Endothelial cell of umbilical vein (primary cell): ENCODE measurements at regions not wholly inside any gene's neighbourhood (a gene's known extent, or its start where the extent isn't known, plus 50 kb on each side); places are given as distances from the start of the nearest gene placed in this dataset.

ENCODE experiments used
- BruUV-seq: library from RNA; stranded (reverse); fragments of 400-500 nt; replicated peaks from 2 replicates; lab custom pipeline; 2021; lab: Mats Ljungman, UMichigan
- CTCF ChIA-PET: fragments of 300-600, 350-600 bp; sonication (Branson Sonifier 250); formaldehyde crosslinking; loops from one replicate; lab custom pipeline; 2021; ENCODE audit warnings: antibody characterized with exemption, inconsistent platforms; lab: Charles Lee
- POLR2A ChIA-PET: fragments of 300-600, 350-600 bp; sonication (Branson Sonifier 250); formaldehyde crosslinking; loops from one replicate; lab custom pipeline; 2021; ENCODE audit warnings: antibody characterized with exemption, inconsistent platforms; lab: Charles Lee
- DNase-seq: peaks from one replicate; pipeline ENCODE4 v3.0.0-alpha.2; 2011; ENCODE audit warnings: low read depth, low spot score
- FAIRE-seq: peaks from 2 replicates; lab custom pipeline; 2011; peaks lifted over from hg19 to GRCh38; lab: Jason Lieb, UNC
- H2AFZ ChIP-seq: 2 replicates; pipeline ENCODE4 v1.6.0; 2012; ENCODE audit warnings: low read depth, low read length, control low read depth, inconsistent platforms
- H3K27ac ChIP-seq: 2 replicates; pipeline ENCODE4 v1.5.1; 2011; ENCODE audit warnings: low read depth, mild to moderate bottlenecking, control low read depth, low read length, moderate library complexity; ENCODE audit not compliant: insufficient read depth
- H3K27me3 ChIP-seq, 2 experiments: 2 replicates each; pipeline versions ENCODE4 v1.6.0 to v1.6.1; 2011; ENCODE audit warnings: low read length in 2 of 2, mixed read lengths in 1 of 2; ENCODE audit not compliant: control insufficient read depth in 2 of 2, insufficient read depth in 2 of 2
- H3K36me3 ChIP-seq, 2 experiments: 2 replicates in 1 of 2; 3 replicates in 1 of 2; pipeline ENCODE4 v1.5.1; 2011; ENCODE audit warnings: low read length in 2 of 2, mild to moderate bottlenecking in 1 of 2, moderate library complexity in 1 of 2; ENCODE audit not compliant: control insufficient read depth in 2 of 2, insufficient read depth in 2 of 2; ENCODE audit errors: extremely low read depth in 1 of 2
- H3K4me1 ChIP-seq: 3 replicates; pipeline ENCODE4 v1.5.1; 2011; ENCODE audit warnings: mild to moderate bottlenecking, low read length; ENCODE audit not compliant: control insufficient read depth, insufficient read depth; ENCODE audit errors: extremely low read depth
- H3K4me2 ChIP-seq: 2 replicates; pipeline ENCODE4 v1.6.1; 2011; ENCODE audit warnings: low read length, control low read depth, mixed read lengths; ENCODE audit not compliant: insufficient read depth
- H3K4me3 ChIP-seq, 3 experiments: fragments of 200-600 bp in 1 of 3; sonication (generic), shearing (Covaris generic) in 1 of 3; replicated peaks in 1 of 3; 2 replicates each; pipeline ENCODE4 v1.5.1; 2011 to 2016; ENCODE audit warnings: control low read depth in 3 of 3, low read length in 3 of 3, mild to moderate bottlenecking in 2 of 3, inconsistent platforms in 1 of 3, low read depth in 1 of 3, moderate library complexity in 1 of 3; ENCODE audit not compliant: insufficient read depth in 1 of 3
- H3K79me2 ChIP-seq: 2 replicates; pipeline ENCODE4 v1.6.0; 2012; ENCODE audit warnings: low read length, inconsistent platforms; ENCODE audit not compliant: control insufficient read depth, insufficient read depth
- H3K9ac ChIP-seq: replicated peaks from 2 replicates; pipeline ENCODE3; 2011; ENCODE audit warnings: low read length, control low read depth; ENCODE audit not compliant: insufficient read depth; ENCODE audit errors: extremely low read depth
- H3K9me1 ChIP-seq: replicated peaks from 3 replicates; pipeline ENCODE4 v1.6.0; 2011; ENCODE audit warnings: mild to moderate bottlenecking, low read length; ENCODE audit not compliant: control insufficient read depth, insufficient read depth; ENCODE audit errors: extremely low read depth
- H3K9me3 ChIP-seq: replicated peaks from 2 replicates; pipeline ENCODE4 v1.5.1; 2012; ENCODE audit warnings: low read length, inconsistent platforms; ENCODE audit not compliant: control insufficient read depth, insufficient read depth
- H4K20me1 ChIP-seq: replicated peaks from 2 replicates; pipeline ENCODE3; 2011; ENCODE audit warnings: mild to moderate bottlenecking, low read length; ENCODE audit not compliant: control insufficient read depth, insufficient read depth; ENCODE audit errors: extremely low read depth
- EZH2 ChIP-seq: IDR thresholded peaks from 2 replicates; pipeline ENCODE4 v1.6.1; 2012; ENCODE audit warnings: borderline replicate concordance, low read depth, mild to moderate bottlenecking, moderate library complexity, low read length, inconsistent platforms; ENCODE audit not compliant: severe bottlenecking
- FOS ChIP-seq: IDR thresholded peaks from 2 replicates; pipeline ENCODE4 v1.6.1; 2011; ENCODE audit warnings: mild to moderate bottlenecking, low read length, moderate library complexity, borderline replicate concordance; ENCODE audit not compliant: insufficient read depth
- GATA2 ChIP-seq: IDR thresholded peaks from 2 replicates; pipeline ENCODE4 v1.7.0; 2011; ENCODE audit warnings: low read depth, mild to moderate bottlenecking, moderate library complexity, mixed read lengths, low read length; ENCODE audit not compliant: insufficient read length, insufficient read depth
- JUN ChIP-seq: IDR thresholded peaks from 2 replicates; pipeline ENCODE4 v1.6.1; 2011; ENCODE audit warnings: borderline replicate concordance, low read depth; ENCODE audit not compliant: insufficient read length, insufficient read depth
- MYC ChIP-seq: IDR thresholded peaks from one replicate; pipeline ENCODE4 v1.6.1; 2011; ENCODE audit warnings: mild to moderate bottlenecking, low read depth, low read length
- POLR2A ChIP-seq: IDR thresholded peaks from 2 replicates; pipeline ENCODE4 v1.6.1; 2012; ENCODE audit warnings: low read depth, mild to moderate bottlenecking, control low read depth, low read length
- POLR2AphosphoS5 ChIP-seq: IDR thresholded peaks from 2 replicates; pipeline ENCODE4 v1.6.1; 2012; ENCODE audit warnings: low read depth, mild to moderate bottlenecking, control low read depth, low read length, moderate library complexity; ENCODE audit not compliant: insufficient read depth
- dilution Hi-C: fragments of 300-500 bp; cut with MboI; formaldehyde crosslinking; loops from one replicate; pipeline ENCODE4 v1.15.0; 2019; ENCODE audit warnings: low sequenced_read_pairs; ENCODE audit not compliant: extremely low pct_ligation_motif_present
- intact Hi-C: fragments of 100-400 bp; cut with micrococcal nuclease; formaldehyde crosslinking; loops from one replicate; pipeline ENCODE4 v1.10.0; 2022
- TF ChIP-seq, protein P1 (sequence below): IDR thresholded peaks from 2 replicates; pipeline ENCODE4 v1.6.1; 2011; ENCODE audit not compliant: insufficient read depth, insufficient read length
- TF ChIP-seq, protein P2 (sequence below), 2 donors: IDR thresholded peaks; 1 replicate in 1 of 2; 2 replicates in 1 of 2; pipeline ENCODE4 v1.5.1; 2011; ENCODE audit warnings: low read length in 2 of 2, mild to moderate bottlenecking in 2 of 2, moderate library complexity in 2 of 2, control low read depth in 1 of 2, inconsistent platforms in 1 of 2, low read depth in 1 of 2; ENCODE audit not compliant: insufficient read depth in 1 of 2; ENCODE audit errors: extremely low read depth in 1 of 2

DNA sequence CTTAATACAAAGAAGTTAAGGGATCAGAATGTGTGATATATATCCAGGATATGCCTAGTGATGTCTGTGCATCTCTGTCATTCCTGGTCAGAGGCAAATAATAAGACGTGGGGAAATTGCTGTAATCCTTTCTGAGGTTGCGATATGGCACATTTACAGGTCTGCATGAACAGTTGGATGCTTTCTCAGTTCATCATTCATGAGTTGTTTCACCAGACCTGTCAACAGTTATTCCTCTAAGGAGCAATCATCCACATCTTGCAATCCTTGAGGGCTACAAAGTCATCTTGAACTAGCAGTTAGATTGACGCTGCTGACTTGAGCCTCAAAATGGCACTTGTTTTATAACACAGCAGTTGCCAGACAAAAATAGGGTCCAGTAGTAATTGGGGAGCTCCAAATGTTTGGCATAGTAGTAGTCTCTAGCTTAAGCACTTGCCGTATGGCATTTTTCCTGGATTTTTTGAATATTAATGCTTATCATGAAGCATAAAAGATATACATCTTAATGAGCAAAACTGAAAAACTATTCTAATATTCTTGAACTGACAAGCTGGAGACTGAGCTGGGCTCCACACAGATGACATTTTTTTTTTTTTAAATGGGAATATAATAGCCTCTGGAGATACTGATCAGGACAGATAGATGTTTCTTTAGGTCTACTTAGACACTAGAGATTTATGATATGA lies 761.7 kb downstream of the VGLL3 start:
- ChIA-PET POLR2A (no interaction called here), CTCF (no interaction called here)
- dilution Hi-C loops: no loop called here

DNA sequence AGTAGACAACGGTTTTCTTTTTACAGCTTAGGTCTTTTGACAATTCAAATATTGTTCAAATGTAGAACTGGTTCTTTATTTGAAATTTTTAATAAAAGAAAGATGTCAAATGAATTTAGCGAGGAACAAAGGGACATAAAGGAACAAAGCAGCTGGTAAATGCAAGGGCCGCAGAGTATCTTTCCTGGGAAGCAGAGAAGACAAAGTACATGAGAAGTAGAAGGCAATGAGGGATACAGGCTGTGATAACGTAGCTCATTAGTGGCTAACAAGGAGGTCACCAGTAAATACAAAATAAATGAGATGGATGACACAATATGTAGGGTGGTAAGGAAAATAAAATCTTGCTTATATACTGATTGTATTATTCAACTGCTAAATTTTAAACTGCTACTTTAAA lies 762.8 kb downstream of the VGLL3 start:
- H3K4me1 ChIP-seq: no peaks in the 10 kb centered on the region
- no peaks in the 10 kb centered on the region for H3K9me3 ChIP-seq
- TF ChIP-seq, protein P1, sequence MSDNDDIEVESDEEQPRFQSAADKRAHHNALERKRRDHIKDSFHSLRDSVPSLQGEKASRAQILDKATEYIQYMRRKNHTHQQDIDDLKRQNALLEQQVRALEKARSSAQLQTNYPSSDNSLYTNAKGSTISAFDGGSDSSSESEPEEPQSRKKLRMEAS: no peak
- TF ChIP-seq, protein P2, sequence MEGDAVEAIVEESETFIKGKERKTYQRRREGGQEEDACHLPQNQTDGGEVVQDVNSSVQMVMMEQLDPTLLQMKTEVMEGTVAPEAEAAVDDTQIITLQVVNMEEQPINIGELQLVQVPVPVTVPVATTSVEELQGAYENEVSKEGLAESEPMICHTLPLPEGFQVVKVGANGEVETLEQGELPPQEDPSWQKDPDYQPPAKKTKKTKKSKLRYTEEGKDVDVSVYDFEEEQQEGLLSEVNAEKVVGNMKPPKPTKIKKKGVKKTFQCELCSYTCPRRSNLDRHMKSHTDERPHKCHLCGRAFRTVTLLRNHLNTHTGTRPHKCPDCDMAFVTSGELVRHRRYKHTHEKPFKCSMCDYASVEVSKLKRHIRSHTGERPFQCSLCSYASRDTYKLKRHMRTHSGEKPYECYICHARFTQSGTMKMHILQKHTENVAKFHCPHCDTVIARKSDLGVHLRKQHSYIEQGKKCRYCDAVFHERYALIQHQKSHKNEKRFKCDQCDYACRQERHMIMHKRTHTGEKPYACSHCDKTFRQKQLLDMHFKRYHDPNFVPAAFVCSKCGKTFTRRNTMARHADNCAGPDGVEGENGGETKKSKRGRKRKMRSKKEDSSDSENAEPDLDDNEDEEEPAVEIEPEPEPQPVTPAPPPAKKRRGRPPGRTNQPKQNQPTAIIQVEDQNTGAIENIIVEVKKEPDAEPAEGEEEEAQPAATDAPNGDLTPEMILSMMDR (IDR thresholded peaks at IDR 0.05; ENCODE audit: extremely low read depth in 1 of 2, insufficient read depth in 1 of 2, low read depth in 1 of 2, low read length in 2 of 2): no peak
- TF ChIP-seq FOS (no peak), JUN (no peak), EZH2 (no peak), POLR2A (no peak), POLR2AphosphoS5 (no peak), GATA2 (no peak), MYC (no peak)
- BruUV-seq: no TSS peak
- H3K4me3 ChIP-seq: no peak overlapping the region
- no peaks in the 10 kb centered on the region for H4K20me1 ChIP-seq
- H3K27me3 ChIP-seq: no peaks in the 10 kb centered on the region
- intact Hi-C loops (no loop called here), dilution Hi-C loops (no loop called here)
- no peaks in the 10 kb centered on the region for H3K36me3 ChIP-seq
- FAIRE-seq (no peak), DNase-seq (no peak)
- H3K4me2 ChIP-seq: no peak overlapping the region
- no peak overlapping the region for H2AFZ ChIP-seq
- no peak overlapping the region for H3K27ac ChIP-seq
- H3K79me2 ChIP-seq: no peaks in the 10 kb centered on the region
- ChIA-PET POLR2A (no interaction called here), CTCF (no interaction called here)
- H3K9me1 ChIP-seq: no peaks in the 10 kb centered on the region
- H3K9ac ChIP-seq: no peak overlapping the region

More for the DNA sequence above, 761.7 kb downstream of the VGLL3 start:
- no TSS peak for BruUV-seq
- no peak for TF ChIP-seq MYC
- no peak for TF ChIP-seq EZH2
- TF ChIP-seq JUN: no peak
- no peak for TF ChIP-seq POLR2A
- TF ChIP-seq, protein P1: no peak
- no peak for TF ChIP-seq FOS
- Histone ChIP-seq H3K79me2 (no peaks in the 10 kb centered on the region), H3K4me3 (no peak overlapping the region), H3K4me1 (no peaks in the 10 kb centered on the region), H3K9ac (no peak overlapping the region), H3K27ac (no peak overlapping the region), H3K9me1 (no peaks in the 10 kb centered on the region), H3K9me3 (peaks cover 1% of the 10 kb centered on the region), H4K20me1 (no peaks in the 10 kb centered on the region), H3K4me2 (no peak overlapping the region), H3K27me3 (no peaks in the 10 kb centered on the region), H2AFZ (no peak overlapping the region), H3K36me3 (no peaks in the 10 kb centered on the region)
- DNase-seq (no peak), FAIRE-seq (no peak)
- intact Hi-C loops: no loop called here
